ENCODE measurements at regions not wholly inside any gene's neighbourhood (a gene's known extent, or its start where the extent isn't known, plus 50 kb on each side); places are given as distances from the start of the nearest gene placed in this dataset.

GRCh38 chr3:181417748-181418147, 294.0 kb upstream of the SOX2 start:
- Histone ChIP-seq H3K9me3 (no peaks in the 10 kb centered on the region), H3K27me3 (no peaks in the 10 kb centered on the region), H3K4me1 (ENCODE audit: control insufficient read depth in 1 of 2, insufficient read depth in 1 of 2, low read depth in 1 of 2, low read length in 1 of 2) (no peaks in the 10 kb centered on the region), H3K4me3 (ENCODE audit: low read depth in 1 of 2, low read length in 1 of 2) (no peak overlapping the region), H3K36me3 (no peaks in the 10 kb centered on the region), H3K27ac (no peak overlapping the region)
- no peak for TF ChIP-seq CTCF (IDR thresholded peaks at IDR 0.05)

- Histone ChIP-seq H3K9me3 (no peaks in the 10 kb centered on the region), H3K36me3 (no peaks in the 10 kb centered on the region), H3K4me1 (ENCODE audit: control insufficient read depth in 1 of 2, insufficient read depth in 1 of 2, low read depth in 1 of 2, low read length in 1 of 2) (no peaks in the 10 kb centered on the region), H3K27me3 (no peaks in the 10 kb centered on the region), H3K27ac (no peak overlapping the region), H3K4me3 (ENCODE audit: low read depth in 1 of 2, low read length in 1 of 2) (no peak overlapping the region)
- no peak for TF ChIP-seq CTCF (IDR thresholded peaks at IDR 0.05)
Measured at GRCh38 chr3:181410870-181411269, 300.9 kb upstream of the SOX2 start.

- Histone ChIP-seq H3K4me1 (ENCODE audit: control insufficient read depth in 1 of 2, insufficient read depth in 1 of 2, low read depth in 1 of 2, low read length in 1 of 2) (no peaks in the 10 kb centered on the region), H3K27ac (no peak overlapping the region), H3K9me3 (no peaks in the 10 kb centered on the region), H3K36me3 (no peaks in the 10 kb centered on the region), H3K27me3 (no peaks in the 10 kb centered on the region), H3K4me3 (ENCODE audit: low read depth in 1 of 2, low read length in 1 of 2) (no peak overlapping the region)
- TF ChIP-seq CTCF (IDR thresholded peaks at IDR 0.05), result no peak
Measured at GRCh38 chr3:181403876-181404660, 307.7 kb upstream of the SOX2 start.

- H3K27me3 ChIP-seq, result no peaks in the 10 kb centered on the region
- H3K4me3 ChIP-seq (ENCODE audit: low read depth in 1 of 2, low read length in 1 of 2), result no peak overlapping the region
- TF ChIP-seq CTCF (IDR thresholded peaks at IDR 0.05), result no peak
- H3K4me1 ChIP-seq (ENCODE audit: control insufficient read depth in 1 of 2, insufficient read depth in 1 of 2, low read depth in 1 of 2, low read length in 1 of 2), result no peaks in the 10 kb centered on the region
- H3K36me3 ChIP-seq, result no peaks in the 10 kb centered on the region
- no peaks in the 10 kb centered on the region for H3K9me3 ChIP-seq
- H3K27ac ChIP-seq, result no peak overlapping the region
Measured at GRCh38 chr3:181402347-181402746, 309.4 kb upstream of the SOX2 start.

- no peak overlapping the region for H3K27ac ChIP-seq
- TF ChIP-seq CTCF (IDR thresholded peaks at IDR 0.05), result no peak
- H3K4me1 ChIP-seq (ENCODE audit: control insufficient read depth in 1 of 2, insufficient read depth in 1 of 2, low read depth in 1 of 2, low read length in 1 of 2), result peaks cover 0 to 26% of the 10 kb centered on the region in 2 experiments
- no peaks in the 10 kb centered on the region for H3K9me3 ChIP-seq
- H3K36me3 ChIP-seq, result no peaks in the 10 kb centered on the region
- no peak overlapping the region for H3K4me3 ChIP-seq (ENCODE audit: low read depth in 1 of 2, low read length in 1 of 2)
- H3K27me3 ChIP-seq, result no peaks in the 10 kb centered on the region
Measured at GRCh38 chr3:181384970-181385369, 326.8 kb upstream of the SOX2 start.
